ENCODE measurements at regions not wholly inside any gene's neighbourhood (a gene's known extent, or its start where the extent isn't known, plus 50 kb on each side); places are given as distances from the start of the nearest gene placed in this dataset.
"Not testable (repeated sequence)": the region's sequence is repeated elsewhere in the genome, so short reads cannot be mapped to it uniquely, and the experiment has no call there.

DNA sequence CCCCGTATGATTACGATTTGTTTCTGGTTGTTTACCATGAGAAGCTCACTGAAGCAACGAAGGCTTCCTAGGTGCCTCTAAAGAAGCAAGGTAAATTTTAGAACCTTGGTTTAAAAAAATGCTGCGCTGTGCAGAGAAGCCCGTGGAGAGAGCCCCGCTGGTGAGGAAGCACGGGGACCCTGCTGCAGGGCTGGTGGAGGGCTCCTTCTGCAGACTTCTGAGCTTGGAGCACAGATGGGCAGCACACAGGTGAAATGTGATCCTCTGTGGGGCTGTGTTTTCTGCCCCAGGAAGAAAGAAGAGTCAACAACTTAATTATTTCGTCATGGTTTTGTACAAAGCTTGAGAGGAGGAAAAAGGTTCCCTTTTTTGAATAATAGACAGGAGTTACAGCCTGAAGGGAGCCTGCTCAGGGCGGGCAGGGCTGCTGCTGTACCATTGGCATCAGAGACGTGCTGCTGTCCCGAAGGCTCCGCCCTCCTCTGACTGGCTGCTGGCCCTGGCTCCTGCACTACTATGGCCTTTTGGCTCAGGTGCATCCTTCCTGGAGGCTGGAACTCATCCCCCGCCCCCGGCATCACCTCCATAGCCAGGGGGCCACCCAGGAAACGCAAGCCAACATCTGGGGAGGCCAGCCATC is 108.0 kb upstream of the PLGLB2 start:
- TF ChIP-seq, protein P1, sequence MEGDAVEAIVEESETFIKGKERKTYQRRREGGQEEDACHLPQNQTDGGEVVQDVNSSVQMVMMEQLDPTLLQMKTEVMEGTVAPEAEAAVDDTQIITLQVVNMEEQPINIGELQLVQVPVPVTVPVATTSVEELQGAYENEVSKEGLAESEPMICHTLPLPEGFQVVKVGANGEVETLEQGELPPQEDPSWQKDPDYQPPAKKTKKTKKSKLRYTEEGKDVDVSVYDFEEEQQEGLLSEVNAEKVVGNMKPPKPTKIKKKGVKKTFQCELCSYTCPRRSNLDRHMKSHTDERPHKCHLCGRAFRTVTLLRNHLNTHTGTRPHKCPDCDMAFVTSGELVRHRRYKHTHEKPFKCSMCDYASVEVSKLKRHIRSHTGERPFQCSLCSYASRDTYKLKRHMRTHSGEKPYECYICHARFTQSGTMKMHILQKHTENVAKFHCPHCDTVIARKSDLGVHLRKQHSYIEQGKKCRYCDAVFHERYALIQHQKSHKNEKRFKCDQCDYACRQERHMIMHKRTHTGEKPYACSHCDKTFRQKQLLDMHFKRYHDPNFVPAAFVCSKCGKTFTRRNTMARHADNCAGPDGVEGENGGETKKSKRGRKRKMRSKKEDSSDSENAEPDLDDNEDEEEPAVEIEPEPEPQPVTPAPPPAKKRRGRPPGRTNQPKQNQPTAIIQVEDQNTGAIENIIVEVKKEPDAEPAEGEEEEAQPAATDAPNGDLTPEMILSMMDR (IDR thresholded peaks at IDR 0.05): not testable (repeated sequence)
- TF ChIP-seq EZH2 (IDR thresholded peaks at IDR 0.05; ENCODE audit: borderline replicate concordance, insufficient read depth, low read depth, low read length, poor library complexity, severe bottlenecking): not testable (repeated sequence)
